Activated CD4-positive, alpha-beta T cell treated with anti-CD3 and anti-CD28 coated beads, Interleukin-2, amount 10 ng/mL, durations not matched to agents 24 days and 14 days (primary cell): ENCODE measurements at regions not wholly inside any gene's neighbourhood (a gene's known extent, or its start where the extent isn't known, plus 50 kb on each side); places are given as distances from the start of the nearest gene placed in this dataset.
A peak's percentile ranks its signal among the peaks of the same experiment; 100 is the strongest.

ENCODE experiments used
- DNase-seq: peaks from one replicate; pipeline ENCODE4 v3.0.0; 2022
- H3K27ac Mint-ChIP-seq: one replicate; pipeline ENCODE4 v1.8.0; 2022; ENCODE audit warnings: mild to moderate bottlenecking, mixed read lengths
- H3K27me3 Mint-ChIP-seq: one replicate; pipeline ENCODE4 v1.8.0; 2022; ENCODE audit warnings: mixed read lengths
- H3K36me3 Mint-ChIP-seq: one replicate; pipeline ENCODE4 v1.8.0; 2022; ENCODE audit warnings: low read depth, mild to moderate bottlenecking, mixed read lengths
- H3K4me1 Mint-ChIP-seq: one replicate; pipeline ENCODE4 v1.8.0; 2021; ENCODE audit warnings: mixed read lengths
- H3K4me3 Mint-ChIP-seq: one replicate; pipeline ENCODE4 v1.8.0; 2022; ENCODE audit warnings: mild to moderate bottlenecking, moderate library complexity, mixed read lengths
- H3K9me3 Mint-ChIP-seq: one replicate; pipeline ENCODE4 v1.8.0; 2021; ENCODE audit warnings: mixed read lengths
- intact Hi-C: fragments of 100-400 bp; cut with micrococcal nuclease; formaldehyde crosslinking; loops from one replicate; pipeline ENCODE4 v1.15.1; 2023

DNA sequence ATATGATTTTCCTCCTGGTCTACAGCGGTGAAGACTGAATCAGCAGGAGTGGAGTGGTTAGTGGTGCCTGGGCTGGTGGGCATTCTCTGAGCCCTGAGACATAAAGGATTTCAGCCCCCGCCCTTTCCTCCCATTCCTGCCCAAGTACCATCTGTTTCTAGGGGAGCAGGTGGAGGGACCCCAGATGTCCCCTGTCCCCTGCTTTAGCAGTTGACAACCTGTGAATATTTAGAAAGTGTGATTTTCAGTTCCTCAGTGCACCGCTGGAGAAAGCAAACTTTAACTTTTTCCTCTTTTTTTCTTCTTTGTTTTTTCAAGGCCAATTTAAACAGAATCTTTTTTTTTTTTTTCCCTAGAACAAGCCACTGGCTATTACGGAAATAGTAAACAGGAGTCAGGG lies 163.8 kb upstream of the MYL2 start:
- Mint-ChIP-seq H3K27me3 (peaks cover 5% of the 10 kb centered on the region), H3K4me3 (no peak overlapping the region), H3K36me3 (no peaks in the 10 kb centered on the region), H3K9me3 (no peaks in the 10 kb centered on the region), H3K4me1 (no peaks in the 10 kb centered on the region), H3K27ac (no peak overlapping the region)
- DNase-seq, result no peak
- intact Hi-C loops, result no loop called here

DNA sequence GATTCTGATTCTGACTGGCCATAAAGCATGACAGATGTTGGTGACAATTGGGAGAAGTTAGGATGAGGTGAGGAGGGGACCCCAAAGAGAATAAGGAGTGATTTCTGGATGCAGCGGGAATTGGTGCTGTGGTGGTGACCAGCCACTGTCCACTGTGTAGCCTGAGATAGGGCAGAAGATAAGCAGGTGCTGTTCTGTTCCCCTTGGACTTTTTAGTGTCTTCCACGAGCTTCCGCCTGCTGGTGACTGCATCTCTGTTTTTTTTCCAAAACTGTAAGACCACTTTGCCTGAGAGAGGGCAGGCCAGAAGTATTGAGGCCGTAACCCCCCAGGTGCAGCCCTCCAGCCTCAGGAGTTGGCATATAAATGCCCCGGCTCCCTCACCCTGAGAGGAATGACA lies 161.2 kb upstream of the MYL2 start:
- H3K4me3 Mint-ChIP-seq, result no peak overlapping the region
- no peak for DNase-seq
- H3K27ac Mint-ChIP-seq, result no peak overlapping the region
- peaks cover 5% of the 10 kb centered on the region for H3K27me3 Mint-ChIP-seq
- H3K9me3 Mint-ChIP-seq, result no peaks in the 10 kb centered on the region
- intact Hi-C loops, result no loop called here
- H3K36me3 Mint-ChIP-seq, result no peaks in the 10 kb centered on the region
- no peaks in the 10 kb centered on the region for H3K4me1 Mint-ChIP-seq

DNA sequence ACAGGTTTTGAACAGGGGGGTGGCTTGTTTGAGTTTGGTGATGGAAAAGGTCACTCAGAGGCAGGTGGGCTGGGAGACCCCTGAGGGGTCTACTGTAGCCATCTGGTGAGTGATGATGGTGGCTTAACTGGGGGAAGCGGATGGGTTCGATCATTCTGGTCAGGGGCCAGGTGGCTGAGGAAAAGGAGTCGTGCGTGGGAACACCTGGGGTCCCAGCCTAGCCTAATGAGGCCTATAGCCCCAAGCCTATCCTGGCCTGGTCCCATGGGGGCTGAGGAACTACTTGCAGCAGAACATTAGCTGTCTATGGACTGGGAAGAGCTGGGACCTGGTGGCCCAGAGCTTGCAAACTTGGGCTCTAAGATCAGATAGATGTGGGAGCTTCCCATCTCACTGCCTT lies 158.4 kb upstream of the MYL2 start:
- no peak for DNase-seq
- Mint-ChIP-seq H3K4me3 (no peak overlapping the region), H3K9me3 (no peaks in the 10 kb centered on the region)

DNA sequence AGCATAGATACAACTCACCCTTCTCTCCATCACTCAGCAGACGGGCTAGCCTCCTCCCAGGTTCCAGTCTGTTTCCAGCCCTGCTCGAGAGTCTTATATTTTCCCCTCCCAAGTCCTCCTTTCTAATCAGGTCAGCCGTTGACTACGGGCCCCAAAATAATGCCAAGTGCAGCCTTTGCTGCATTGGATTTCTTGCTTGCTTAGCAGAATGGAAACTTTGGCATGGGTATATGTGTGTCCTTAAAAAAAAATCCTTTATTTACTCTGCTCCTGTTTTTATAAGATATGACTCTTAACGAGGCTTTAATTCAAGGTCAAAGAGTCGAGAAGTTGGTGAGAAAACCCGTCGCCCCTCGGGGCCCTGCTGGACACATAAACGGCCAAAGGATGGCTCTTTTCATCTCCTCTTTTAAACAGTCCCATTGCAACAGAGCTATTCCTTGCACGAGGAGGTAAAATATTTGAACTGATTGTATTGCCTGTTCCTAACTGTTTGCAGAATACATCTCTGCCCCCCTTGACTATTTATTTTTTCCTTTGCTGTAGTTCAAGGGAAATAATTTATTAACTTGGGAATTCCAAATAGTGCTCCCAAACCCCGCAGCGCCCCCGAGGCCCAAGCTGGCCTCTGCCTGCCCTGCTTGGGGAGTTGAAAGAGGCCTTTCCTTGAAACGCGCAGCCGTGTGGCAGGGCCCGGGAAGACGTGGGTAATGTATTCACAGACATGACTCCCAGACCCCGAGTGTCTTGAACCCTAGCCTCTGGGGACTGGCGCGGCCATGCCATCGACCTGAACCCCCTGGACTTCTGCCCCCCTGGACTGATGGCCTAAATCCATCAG lies 156.5 kb upstream of the MYL2 start:
- intact Hi-C loops, result no loop called here
- Mint-ChIP-seq H3K4me1 (no peaks in the 10 kb centered on the region), H3K27ac (no peak overlapping the region), H3K36me3 (no peaks in the 10 kb centered on the region), H3K4me3 (no peak overlapping the region), H3K27me3 (peaks cover 6% of the 10 kb centered on the region), H3K9me3 (peaks cover 10% of the 10 kb centered on the region)
- no peak for DNase-seq

More for the DNA sequence above, 158.4 kb upstream of the MYL2 start:
- Mint-ChIP-seq H3K4me1 (no peaks in the 10 kb centered on the region), H3K36me3 (no peaks in the 10 kb centered on the region), H3K27ac (no peak overlapping the region), H3K27me3 (peaks cover 2% of the 10 kb centered on the region)
- intact Hi-C loops, result no loop called here

DNA sequence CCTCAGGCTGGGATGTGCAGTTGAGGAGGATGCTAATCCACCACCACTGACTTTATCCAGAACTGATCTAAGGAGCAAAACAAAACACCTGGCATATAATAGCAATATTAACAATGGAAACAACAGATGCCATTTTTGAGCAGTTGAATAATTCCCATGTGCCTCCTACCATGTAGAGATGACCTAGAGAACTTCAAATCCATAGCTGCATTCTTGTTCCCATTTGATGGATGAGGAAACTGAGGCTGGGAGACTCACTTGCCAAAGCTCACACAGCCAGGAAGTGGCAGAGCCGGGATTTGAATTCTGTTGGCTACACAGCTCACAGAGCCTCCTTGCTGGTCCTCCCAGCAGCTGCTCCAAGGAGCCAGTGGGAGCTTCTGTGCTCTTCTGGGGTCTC lies 155.8 kb upstream of the MYL2 start:
- Mint-ChIP-seq H3K27me3 (peaks cover 11% of the 10 kb centered on the region), H3K9me3 (peaks cover 16% of the 10 kb centered on the region), H3K4me1 (no peaks in the 10 kb centered on the region), H3K27ac (no peak overlapping the region), H3K36me3 (no peaks in the 10 kb centered on the region), H3K4me3 (no peak overlapping the region)
- intact Hi-C loops, result no loop called here
- no peak for DNase-seq

DNA sequence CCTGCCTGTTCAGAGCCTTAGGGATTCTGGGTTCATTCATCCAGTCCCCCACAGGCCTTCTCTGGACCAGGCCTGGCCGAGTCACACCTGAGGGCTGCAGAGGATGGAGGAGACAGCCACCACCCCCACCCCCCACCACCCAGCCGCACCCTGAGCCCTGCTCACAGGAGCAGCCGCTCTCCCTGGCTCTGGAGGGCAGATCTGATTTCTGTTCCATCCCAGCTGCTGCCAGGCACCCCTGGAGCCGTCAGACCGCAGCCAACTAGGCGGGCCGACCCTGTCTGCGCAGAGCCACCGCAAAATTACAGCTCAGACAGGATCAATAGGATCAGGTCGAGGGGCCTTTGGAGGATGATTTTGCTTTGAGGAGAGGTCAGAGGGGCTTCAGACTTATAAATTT lies 154.6 kb upstream of the MYL2 start:
- DNase-seq, result no peak
- no peaks in the 10 kb centered on the region for H3K4me1 Mint-ChIP-seq
- no peaks in the 10 kb centered on the region for H3K36me3 Mint-ChIP-seq
- no peak overlapping the region for H3K27ac Mint-ChIP-seq
- H3K27me3 Mint-ChIP-seq, result peaks cover 15% of the 10 kb centered on the region
- H3K9me3 Mint-ChIP-seq, result peaks cover 17% of the 10 kb centered on the region
- intact Hi-C loops, result no loop called here
- H3K4me3 Mint-ChIP-seq, result no peak overlapping the region

DNA sequence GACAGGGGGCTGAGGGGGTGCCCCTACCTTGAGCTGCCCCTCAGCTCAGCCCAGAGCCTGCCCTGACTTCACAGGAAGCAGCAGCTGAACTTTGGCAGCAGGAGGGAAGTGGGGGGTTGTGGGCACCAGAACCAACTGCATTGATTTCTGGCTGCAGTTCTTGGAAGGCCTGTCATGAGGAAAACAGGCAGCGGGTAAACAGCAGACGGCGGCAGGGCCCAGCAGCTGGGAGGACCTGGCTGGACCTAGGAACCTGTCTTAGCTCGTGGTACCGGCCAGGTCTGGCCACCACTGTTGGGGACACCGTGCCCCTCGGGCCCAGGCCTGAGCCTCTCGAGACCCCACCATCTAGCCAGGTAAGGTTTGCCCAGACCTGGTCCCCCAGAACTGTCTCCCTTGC lies 154.2 kb upstream of the MYL2 start:
- no peak overlapping the region for H3K27ac Mint-ChIP-seq
- intact Hi-C loops, result no loop called here
- peaks cover 15% of the 10 kb centered on the region for H3K27me3 Mint-ChIP-seq
- no peak overlapping the region for H3K4me3 Mint-ChIP-seq
- no peaks in the 10 kb centered on the region for H3K36me3 Mint-ChIP-seq
- peaks cover 17% of the 10 kb centered on the region for H3K9me3 Mint-ChIP-seq
- H3K4me1 Mint-ChIP-seq, result no peaks in the 10 kb centered on the region
- no peak for DNase-seq

DNA sequence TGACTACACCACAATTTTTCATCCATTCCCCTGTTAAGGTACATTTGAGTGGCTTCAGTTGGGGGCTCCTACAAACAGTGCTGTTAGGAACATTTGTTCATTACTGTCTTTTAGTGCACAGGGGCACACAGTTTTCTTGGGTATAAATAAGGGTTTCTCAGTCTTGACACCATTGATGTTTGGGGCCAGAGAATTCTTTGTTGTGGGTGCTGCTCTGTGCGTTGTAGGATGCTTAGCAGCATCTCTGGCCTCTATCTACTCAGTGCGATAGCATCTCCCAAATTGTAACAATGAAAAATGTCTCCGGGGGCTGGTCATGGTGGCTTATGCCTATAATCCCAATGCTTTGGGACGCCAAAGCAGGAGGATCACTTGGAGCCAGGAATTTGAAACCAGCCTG lies 153.0 kb upstream of the MYL2 start:
- Mint-ChIP-seq H3K27ac (no peak overlapping the region), H3K9me3 (peaks cover 17% of the 10 kb centered on the region), H3K36me3 (no peaks in the 10 kb centered on the region), H3K4me3 (no peak overlapping the region), H3K4me1 (peaks cover under 1% of the 10 kb centered on the region), H3K27me3 (peaks cover 15% of the 10 kb centered on the region)
- DNase-seq, result no peak
- intact Hi-C loops, result no loop called here

DNA sequence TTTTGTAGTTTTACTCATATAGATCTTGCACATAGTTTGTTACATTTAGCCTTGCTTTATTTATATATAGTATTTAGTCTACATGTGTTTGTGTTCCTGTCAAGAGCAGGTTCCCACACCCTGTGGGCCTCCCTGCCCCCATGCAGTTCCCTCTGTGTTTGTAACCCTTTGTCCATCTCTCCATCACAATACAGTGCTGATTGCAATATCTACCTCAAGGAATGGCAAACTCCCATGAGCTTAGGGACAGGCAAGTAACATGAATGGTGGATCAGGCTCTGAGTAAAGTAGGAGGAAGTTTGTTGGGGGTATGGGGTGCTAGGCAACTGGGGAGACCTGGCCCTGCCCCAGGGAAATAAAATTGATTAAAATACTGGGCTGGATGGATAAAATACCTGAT lies 151.9 kb upstream of the MYL2 start:
- Mint-ChIP-seq H3K27me3 (peaks cover 15% of the 10 kb centered on the region), H3K4me3 (no peak overlapping the region), H3K9me3 (peaks cover 17% of the 10 kb centered on the region), H3K4me1 (peaks cover 5% of the 10 kb centered on the region), H3K27ac (no peak overlapping the region), H3K36me3 (no peaks in the 10 kb centered on the region)
- intact Hi-C loops, result no loop called here
- no peak for DNase-seq

DNA sequence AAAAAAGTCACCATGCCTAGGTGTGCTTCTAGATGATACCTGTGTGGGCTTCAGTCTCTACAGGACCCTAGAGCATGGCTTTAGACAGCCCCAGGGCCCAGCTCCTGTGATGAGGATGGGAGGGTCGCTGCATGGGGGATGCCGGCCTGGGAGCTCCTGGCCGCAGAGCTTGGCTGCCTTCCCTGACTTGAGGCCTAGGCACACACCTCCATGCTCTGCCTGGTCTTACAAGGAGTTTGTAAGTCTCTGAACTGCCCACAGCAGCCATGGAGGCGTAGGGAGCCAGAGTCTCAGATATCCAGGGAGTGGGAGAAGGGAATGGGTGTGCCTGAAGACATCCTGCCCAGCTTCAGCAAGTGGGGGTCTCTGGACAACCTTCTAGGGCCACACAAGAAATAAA lies 149.5 kb upstream of the MYL2 start:
- no peak overlapping the region for H3K4me3 Mint-ChIP-seq
- H3K27ac Mint-ChIP-seq, result no peak overlapping the region
- H3K36me3 Mint-ChIP-seq, result no peaks in the 10 kb centered on the region
- intact Hi-C loops, result no loop called here
- DNase-seq, result no peak
- H3K27me3 Mint-ChIP-seq, result peaks cover 15% of the 10 kb centered on the region
- H3K9me3 Mint-ChIP-seq, result peaks cover 17% of the 10 kb centered on the region
- H3K4me1 Mint-ChIP-seq, result peaks cover 5% of the 10 kb centered on the region

DNA sequence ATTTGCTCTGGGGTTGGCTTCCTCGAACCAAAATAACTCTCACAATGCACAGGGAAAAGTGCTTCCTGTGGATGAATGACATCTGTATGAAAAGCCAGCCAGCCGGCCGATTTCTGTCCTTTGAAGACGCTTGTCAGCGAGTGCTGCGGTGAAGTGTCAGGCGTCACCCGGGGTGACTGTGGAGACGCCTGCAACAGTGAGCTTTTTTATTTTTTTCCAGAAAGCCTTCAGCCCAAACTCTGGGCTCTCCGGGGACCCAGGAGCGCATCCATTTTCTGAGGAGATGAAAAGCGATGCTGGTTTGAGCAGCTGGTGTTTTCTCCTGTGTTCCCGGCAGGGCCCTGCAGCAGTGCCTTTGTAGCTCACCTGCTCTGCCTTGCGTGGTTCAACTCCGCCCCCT lies 147.9 kb upstream of the MYL2 start:
- DNase-seq, result peak; percentile 75
- intact Hi-C loops, result no loop called here
- H3K4me3 Mint-ChIP-seq, result peak overlapping the region; percentile 40
- H3K9me3 Mint-ChIP-seq, result peaks cover 17% of the 10 kb centered on the region
- H3K27me3 Mint-ChIP-seq, result peaks cover 15% of the 10 kb centered on the region
- H3K4me1 Mint-ChIP-seq, result peaks cover 5% of the 10 kb centered on the region
- no peaks in the 10 kb centered on the region for H3K36me3 Mint-ChIP-seq
- H3K27ac Mint-ChIP-seq, result no peak overlapping the region

DNA sequence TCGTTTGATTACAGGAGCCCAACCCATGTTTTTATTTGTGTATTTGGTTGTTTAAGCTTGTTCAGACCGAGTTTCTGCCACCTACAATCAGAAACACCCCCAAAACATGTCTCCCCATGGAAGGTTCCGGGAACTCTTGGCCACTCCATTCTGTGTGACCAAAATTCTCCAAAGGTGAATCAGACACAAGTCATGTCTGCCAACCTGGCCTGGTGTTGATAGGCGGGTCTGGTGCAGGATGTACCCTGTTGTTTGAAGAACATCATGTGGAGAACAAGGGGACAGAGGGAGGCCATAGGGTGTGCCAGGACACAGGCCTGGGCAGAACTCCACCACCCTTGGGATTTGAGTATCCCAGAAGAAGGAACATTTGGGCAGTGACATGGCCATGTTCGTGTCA lies 147.1 kb upstream of the MYL2 start:
- Mint-ChIP-seq H3K4me1 (peaks cover 5% of the 10 kb centered on the region), H3K27me3 (peaks cover 15% of the 10 kb centered on the region), H3K4me3 (no peak overlapping the region), H3K36me3 (no peaks in the 10 kb centered on the region), H3K9me3 (peaks cover 14% of the 10 kb centered on the region), H3K27ac (no peak overlapping the region)
- intact Hi-C loops, result no loop called here
- DNase-seq, result no peak

DNA sequence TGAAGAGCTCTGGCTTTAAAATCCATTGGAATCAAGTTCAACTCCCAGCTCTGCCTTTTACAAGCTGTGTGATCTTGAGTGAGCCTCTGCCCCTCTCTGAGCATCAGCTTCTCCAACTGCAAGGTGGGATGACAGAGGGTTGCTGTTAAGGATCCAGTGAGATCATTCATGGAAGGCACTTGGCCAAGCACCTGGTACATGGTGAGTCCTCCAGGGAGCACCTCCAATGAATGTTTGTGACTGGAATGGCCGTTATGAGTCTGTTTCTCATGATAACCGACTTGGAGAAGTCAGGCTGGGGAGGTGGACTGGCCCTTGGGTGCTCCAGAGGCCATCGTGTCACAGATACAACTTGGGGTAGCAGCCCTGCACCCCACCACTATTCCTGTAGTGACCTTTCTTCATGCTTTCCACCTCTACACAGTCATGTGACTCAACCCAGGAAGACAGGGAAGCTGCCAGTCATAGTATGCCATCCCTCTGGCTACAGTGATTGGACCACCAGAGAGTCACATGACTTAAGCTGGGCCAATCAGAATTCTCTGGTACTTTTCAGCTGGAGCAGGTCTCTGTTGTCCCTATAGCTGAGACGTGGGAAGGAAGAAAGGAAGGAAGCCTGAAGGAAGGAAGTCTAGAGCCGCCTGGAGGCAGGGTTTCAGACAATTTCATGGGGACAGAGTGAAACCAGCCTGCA lies 146.5 kb upstream of the MYL2 start:
- Mint-ChIP-seq H3K27ac (no peak overlapping the region), H3K4me1 (peaks cover 5% of the 10 kb centered on the region), H3K36me3 (no peaks in the 10 kb centered on the region), H3K9me3 (peaks cover 8% of the 10 kb centered on the region), H3K27me3 (peaks cover 9% of the 10 kb centered on the region), H3K4me3 (no peak overlapping the region)
- intact Hi-C loops, result no loop called here
- no peak for DNase-seq

DNA sequence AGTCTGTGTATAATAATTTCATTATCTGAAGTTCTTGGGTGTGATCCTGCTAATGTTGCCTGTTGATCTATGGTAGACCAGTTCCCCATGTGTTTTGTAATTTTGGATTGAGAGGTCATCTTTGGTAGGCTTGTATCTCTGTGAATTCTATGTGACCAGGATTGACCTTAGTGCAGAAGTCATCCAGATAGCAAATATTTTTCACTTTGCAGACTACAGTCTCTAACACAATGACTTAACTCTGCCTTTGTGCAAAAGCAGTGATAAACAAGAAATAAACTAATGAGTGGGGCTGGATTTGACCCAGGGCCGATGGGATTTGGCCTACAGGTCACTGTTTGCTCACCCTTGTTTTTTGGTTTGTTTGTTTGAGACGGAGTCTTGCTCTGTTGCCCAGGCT lies 144.6 kb upstream of the MYL2 start:
- H3K36me3 Mint-ChIP-seq, result no peaks in the 10 kb centered on the region
- H3K4me1 Mint-ChIP-seq, result peaks cover 5% of the 10 kb centered on the region
- no peaks in the 10 kb centered on the region for H3K9me3 Mint-ChIP-seq
- H3K27me3 Mint-ChIP-seq, result no peaks in the 10 kb centered on the region
- no peak overlapping the region for H3K27ac Mint-ChIP-seq
- H3K4me3 Mint-ChIP-seq, result no peak overlapping the region
- no peak for DNase-seq
- intact Hi-C loops, result no loop called here
